A549 (cell line): ENCODE measurements at regions not wholly inside any gene's neighbourhood (a gene's known extent, or its start where the extent isn't known, plus 50 kb on each side); places are given as distances from the start of the nearest gene placed in this dataset.

Source experiments
- ATAC-seq, 2 experiments: fragments of 200-7000 bp in 1 of 2; fragments of >200 bp in 1 of 2; cut with Nextera tagmentation in 1 of 2; cut with Tn5 transposase in 1 of 2; 3 replicates each; pipeline versions ENCODE4 v1.8.0 to v1.9.1; 2018 to 2020; ENCODE audit warnings: mild to moderate bottlenecking in 1 of 2, moderate library complexity in 1 of 2
- CTCF ChIA-PET: fragments of 300-600 bp; sonication (Branson Sonifier 250); formaldehyde crosslinking; extraction: SDS; loops from one replicate; lab custom pipeline; 2021; ENCODE audit warnings: antibody characterized with exemption, inconsistent platforms; lab: Yijun Ruan, JAX
- POLR2A ChIA-PET: fragments of 350-600 bp; formaldehyde crosslinking; extraction: SDS; loops from one replicate; lab custom pipeline; 2021; ENCODE audit warnings: antibody characterized with exemption, inconsistent platforms; lab: Yijun Ruan, JAX
- DNase-seq, 2 experiments: peaks; one replicate each; pipeline versions ENCODE4 v3.0.0 to v3.0.0-alpha.2; 2011 to 2016; ENCODE audit warnings: low read depth in 1 of 2, low spot score in 1 of 2
- FAIRE-seq: peaks from 2 replicates; lab custom pipeline; 2011; peaks lifted over from hg19 to GRCh38; lab: Jason Lieb, UNC
- H3K27ac ChIP-seq, 2 experiments: fragments of >200 bp; sonication (Bioruptor Twin); formaldehyde crosslinking; 3 replicates each; pipeline ENCODE4 v1.5.1; 2016 to 2017
- H3K4me1 ChIP-seq: fragments of >200 bp; sonication (Bioruptor Twin); formaldehyde crosslinking; 3 replicates; pipeline ENCODE4 v1.6.1; 2016
- H3K4me2 ChIP-seq: fragments of >200 bp; sonication (Bioruptor Twin); formaldehyde crosslinking; 3 replicates; pipeline ENCODE4 v1.6.1; 2016
- H3K4me3 ChIP-seq: fragments of >200 bp; sonication (Bioruptor Twin); formaldehyde crosslinking; 3 replicates; pipeline ENCODE4 v1.5.1; 2016
- H3K9me3 ChIP-seq: fragments of >200 bp; sonication (Bioruptor Twin); formaldehyde crosslinking; 3 replicates; pipeline ENCODE4 v1.6.1; 2016
- CHD2 ChIP-seq: fragments of 150-350 bp; IDR thresholded peaks from 2 replicates; pipeline ENCODE4 v1.6.1; 2014; ENCODE audit warnings: low read length; ENCODE audit not compliant: partially characterized antibody
- CTCF ChIP-seq: fragments of >200 bp; sonication (Bioruptor Twin); formaldehyde crosslinking; IDR thresholded peaks from 3 replicates; pipeline ENCODE4 v1.5.1; 2016
- EHMT2 ChIP-seq: fragments of 200-600 bp; sonication (generic); IDR thresholded peaks from 2 replicates; pipeline ENCODE4 v1.6.1; 2016; ENCODE audit warnings: antibody characterized with exemption, low read depth, mild to moderate bottlenecking, moderate library complexity
- FOSB ChIP-seq: fragments of 250-450 bp; sonication (Bioruptor Pico); IDR thresholded peaks from 2 replicates; pipeline ENCODE4 v1.5.0; 2020; ENCODE audit warnings: mild to moderate bottlenecking, moderate library complexity
- FOXS1 ChIP-seq: fragments of 250-450 bp; sonication (Bioruptor Pico); IDR thresholded peaks from 2 replicates; pipeline ENCODE4 v1.5.0; 2020; ENCODE audit warnings: mild to moderate bottlenecking, moderate library complexity
- HDAC2 ChIP-seq: fragments of 200-600 bp; sonication (generic); IDR thresholded peaks from 2 replicates; pipeline ENCODE4 v1.6.1; 2016
- HEYL ChIP-seq: fragments of 250-450 bp; sonication (Bioruptor Pico); IDR thresholded peaks from 2 replicates; pipeline ENCODE4 v1.8.0; 2021; ENCODE audit warnings: mild to moderate bottlenecking, moderate library complexity
- HOXB13 ChIP-seq: fragments of 250-450 bp; sonication (Bioruptor Pico); IDR thresholded peaks from 2 replicates; pipeline ENCODE4 v1.5.0; 2020; ENCODE audit warnings: low read depth, mild to moderate bottlenecking, moderate library complexity
- HOXB5 ChIP-seq: fragments of 250-450 bp; sonication (Bioruptor Pico); IDR thresholded peaks from 2 replicates; pipeline ENCODE4 v1.5.0; 2020; ENCODE audit warnings: mild to moderate bottlenecking, moderate library complexity
- KDM1A ChIP-seq: fragments of 200-600 bp; sonication (generic); IDR thresholded peaks from 2 replicates; pipeline ENCODE4 v1.6.1; 2016; ENCODE audit warnings: low read depth, mild to moderate bottlenecking
- KDM5A ChIP-seq: fragments of 200-600 bp; sonication (generic); IDR thresholded peaks from 2 replicates; pipeline ENCODE4 v1.6.1; 2016; ENCODE audit warnings: antibody characterized with exemption, mild to moderate bottlenecking
- MAZ ChIP-seq: fragments of 150-350 bp; IDR thresholded peaks from 2 replicates; pipeline ENCODE4 v1.6.1; 2014; ENCODE audit warnings: antibody characterized with exemption, low read depth, low read length, borderline replicate concordance
- MYC ChIP-seq: IDR thresholded peaks from 2 replicates; pipeline ENCODE4 v1.6.1; 2012; ENCODE audit warnings: mild to moderate bottlenecking, inconsistent platforms, low read length, improper control_type of control experiment, borderline replicate concordance
- PBX3 ChIP-seq: IDR thresholded peaks from 2 replicates; pipeline ENCODE4 v1.6.1; 2012
- POLR2AphosphoS2 ChIP-seq: conservative IDR thresholded peaks from 2 replicates; pipeline ENCODE4 v1.6.1; 2012; ENCODE audit warnings: low read length, improper control_type of control experiment, inconsistent platforms
- RARB ChIP-seq: fragments of 250-450 bp; sonication (Bioruptor Pico); IDR thresholded peaks from 2 replicates; pipeline ENCODE4 v1.8.0; 2021; ENCODE audit warnings: mild to moderate bottlenecking, moderate library complexity
- RCOR1 ChIP-seq: fragments of 150-350 bp; IDR thresholded peaks from 2 replicates; pipeline ENCODE4 v1.6.1; 2014; ENCODE audit warnings: antibody characterized with exemption, low read length, low read depth
- REST ChIP-seq: fragments of 200-600 bp; sonication (generic); IDR thresholded peaks from 2 replicates; pipeline ENCODE4 v1.6.1; 2016; ENCODE audit warnings: antibody characterized with exemption, mild to moderate bottlenecking, moderate library complexity
- TFCP2L1 ChIP-seq: fragments of 250-450 bp; sonication (Bioruptor Pico); IDR thresholded peaks from 2 replicates; pipeline ENCODE4 v1.5.0; 2021; ENCODE audit warnings: mild to moderate bottlenecking
- TP53 ChIP-seq: fragments of 250-450 bp; sonication (Bioruptor Pico); IDR thresholded peaks from 2 replicates; pipeline ENCODE4 v1.5.0; 2021; ENCODE audit warnings: mild to moderate bottlenecking, moderate library complexity
- ZC3H11A ChIP-seq: fragments of 450-650 bp; IDR thresholded peaks from 2 replicates; pipeline ENCODE4 v1.6.1; 2014; ENCODE audit warnings: antibody characterized with exemption, mild to moderate bottlenecking
- ZNF302 ChIP-seq: fragments of 250-450 bp; sonication (Bioruptor Pico); IDR thresholded peaks from 2 replicates; pipeline ENCODE4 v1.9.0; 2021; ENCODE audit warnings: inconsistent platforms, mild to moderate bottlenecking, moderate library complexity
- ZSCAN20 ChIP-seq: fragments of 250-450 bp; sonication (Bioruptor Pico); IDR thresholded peaks from 2 replicates; pipeline ENCODE4 v1.8.0; 2022; ENCODE audit warnings: mild to moderate bottlenecking, moderate library complexity
- WGBS: methylation state at CpG from one replicate; pipeline ENCODE4 v1.1.6; 2017; ENCODE audit errors: missing lambda C conversion rate; 5-methylcytosine and 5-hydroxymethylcytosine counted together

- no peak overlapping the region for H3K4me2 ChIP-seq
- ATAC-seq (no peak; a peak in 1 of 6 replicates), DNase-seq (no peak), FAIRE-seq (no peak)
- WGBS, result 0% methylated on average over 5 of the region's 5 CpGs
- H3K4me3 ChIP-seq, result no peak overlapping the region
- H3K9me3 ChIP-seq, result peaks cover 5% of the 10 kb centered on the region; the same call in 1 of the 3 replicates
- H3K27ac ChIP-seq, result no peak overlapping the region
- POLR2A ChIA-PET, result no interaction called here
- TF ChIP-seq HEYL (CRISPR knock-in tag) (no peak), CTCF (no peak), KDM5A (no peak), KDM1A (no peak), HDAC2 (no peak), TFCP2L1 (CRISPR knock-in tag) (no peak), FOXS1 (CRISPR knock-in tag) (no peak), POLR2AphosphoS2 (no peak), MAZ (no peak), ZC3H11A (no peak), ZNF302 (CRISPR knock-in tag) (no peak), PBX3 (no peak), EHMT2 (no peak), REST (no peak), ZSCAN20 (no peak), CHD2 (no peak)
- CTCF ChIA-PET, result no interaction called here
- H3K4me1 ChIP-seq, result no peaks in the 10 kb centered on the region
Measured at GRCh38 chr2:2755990-2756389, 424.9 kb upstream of the MYT1L start.

GRCh38 chr2:2754940-2755339 is 423.9 kb upstream of the MYT1L start:
- no peak for TF ChIP-seq HOXB5 (CRISPR knock-in tag)
- no peak for TF ChIP-seq HDAC2
- TF ChIP-seq RARB (CRISPR knock-in tag), result no peak
- no peak for TF ChIP-seq KDM5A
- no peak for TF ChIP-seq RCOR1
- no peak for TF ChIP-seq TP53 (CRISPR knock-in tag)
- no peak for TF ChIP-seq KDM1A
- TF ChIP-seq MYC, result no peak
- no peak for TF ChIP-seq POLR2AphosphoS2
- TF ChIP-seq HOXB13 (CRISPR knock-in tag), result no peak
- TF ChIP-seq FOSB, result no peak
- DNase-seq (no peak), FAIRE-seq (no peak), ATAC-seq (no peak)
- H3K4me1 ChIP-seq, result no peaks in the 10 kb centered on the region
- no peak overlapping the region for H3K4me3 ChIP-seq
- WGBS, result 0% methylated on average over 3 of the region's 5 CpGs
- no peak overlapping the region for H3K27ac ChIP-seq
- POLR2A ChIA-PET, result no interaction called here
- no peak overlapping the region for H3K4me2 ChIP-seq
- CTCF ChIA-PET, result interaction anchor here (0.6 kb wide), 1 partner anchor 300 kb away, joined by 3 read pairs; no protein-coding TSS in a partner anchor
- peaks cover 5% of the 10 kb centered on the region; the same call in 1 of the 3 replicates for H3K9me3 ChIP-seq
